HPDE6-E6E7 (cell line): ENCODE measurements at regions not wholly inside any gene's neighbourhood (a gene's known extent, or its start where the extent isn't known, plus 50 kb on each side); places are given as distances from the start of the nearest gene placed in this dataset.
"Not testable (repeated sequence)": the region's sequence is repeated elsewhere in the genome, so short reads cannot be mapped to it uniquely, and the experiment has no call there.

Source experiments
- DNase-seq: peaks from one replicate; pipeline ENCODE4 v3.0.0; 2011; ENCODE audit warnings: missing footprints; ENCODE audit errors: extremely low spot score

GRCh38 chr14:34300882-34301734, 160.9 kb downstream of the SPTSSA start:
- peak; percentile 36 for DNase-seq

GRCh38 chr14:34300330-34300729, 161.7 kb downstream of the SPTSSA start:
- no peak for DNase-seq

GRCh38 chr14:34299360-34299759, 162.7 kb downstream of the SPTSSA start:
- DNase-seq = no peak

GRCh38 chr14:34297786-34298520, 164.1 kb downstream of the SPTSSA start:
- no peak for DNase-seq

- DNase-seq = no peak
Observed at GRCh38 chr14:34283590-34283989, 178.4 kb downstream of the SPTSSA start.

- DNase-seq = no peak
Observed at GRCh38 chr14:34277191-34277590, 184.8 kb downstream of the SPTSSA start.

- DNase-seq = no peak
Observed at GRCh38 chr14:34275530-34275929, 186.5 kb downstream of the SPTSSA start.

- DNase-seq = no peak
Observed at GRCh38 chr14:34275078-34275477, 187.0 kb downstream of the SPTSSA start.

GRCh38 chr14:34273716-34274115, 188.3 kb downstream of the SPTSSA start:
- DNase-seq = not testable (repeated sequence)

- no peak for DNase-seq
Observed at GRCh38 chr14:34270361-34270760, 191.7 kb downstream of the SPTSSA start.

- DNase-seq = no peak
Observed at GRCh38 chr14:34266344-34266743, 195.7 kb downstream of the SPTSSA start.

- no peak for DNase-seq
Observed at GRCh38 chr14:34262127-34262910, 199.7 kb downstream of the SPTSSA start.

- DNase-seq = no peak
Observed at GRCh38 chr14:34259996-34260395, 202.0 kb downstream of the SPTSSA start.

GRCh38 chr14:34258318-34258717, 203.7 kb downstream of the SPTSSA start:
- DNase-seq = no peak

- no peak for DNase-seq
Observed at GRCh38 chr14:34257505-34257904, 204.5 kb downstream of the SPTSSA start.

- no peak for DNase-seq
Observed at GRCh38 chr14:34256223-34256622, 205.8 kb downstream of the SPTSSA start.

- DNase-seq = no peak
Observed at GRCh38 chr14:34254571-34254970, 207.5 kb downstream of the SPTSSA start.

GRCh38 chr14:34254031-34254430, 208.0 kb downstream of the SPTSSA start:
- no peak for DNase-seq

GRCh38 chr14:34252227-34252626, 209.8 kb downstream of the SPTSSA start:
- no peak for DNase-seq

- DNase-seq = no peak
Observed at GRCh38 chr14:34251662-34252061, 210.4 kb downstream of the SPTSSA start.

GRCh38 chr14:34250959-34251358, 211.1 kb downstream of the SPTSSA start:
- no peak for DNase-seq

- no peak for DNase-seq
Observed at GRCh38 chr14:34247605-34248004, 214.4 kb downstream of the SPTSSA start.
